GM23338 (cell line): ENCODE measurements at regions not wholly inside any gene's neighbourhood (a gene's known extent, or its start where the extent isn't known, plus 50 kb on each side); places are given as distances from the start of the nearest gene placed in this dataset.

Experiments
- ATAC-seq: fragments of 200-7000 bp; cut with Tn5 transposase; 3 replicates; pipeline ENCODE4 v1.9.1; 2020
- DNase-seq: peaks from one replicate; pipeline ENCODE4 v3.0.0-alpha.2; 2015; ENCODE audit warnings: low spot score
- H2AFZ ChIP-seq: fragments of 200-600 bp; sonication (generic); 2 replicates; pipeline ENCODE4 v1.8.0; 2016; ENCODE audit warnings: antibody characterized with exemption, mild to moderate bottlenecking, moderate library complexity
- H3F3A ChIP-seq: fragments of 200-600 bp; sonication (generic); replicated peaks from 2 replicates; pipeline ENCODE4 v1.8.0; 2017; ENCODE audit warnings: antibody characterized with exemption, mixed run types, low read depth
- H3K27ac ChIP-seq: fragments of 200-600 bp; sonication (generic); 2 replicates; pipeline ENCODE4 v1.6.1; 2016; ENCODE audit warnings: low read depth
- H3K27me3 ChIP-seq: fragments of 200-600 bp; sonication (generic); 2 replicates; pipeline ENCODE4 v1.8.0; 2016; ENCODE audit warnings: mild to moderate bottlenecking, mixed run types, moderate library complexity; ENCODE audit not compliant: insufficient read depth
- H3K36me3 ChIP-seq: fragments of 200-600 bp; sonication (generic); 2 replicates; pipeline ENCODE4 v1.8.0; 2016; ENCODE audit warnings: mild to moderate bottlenecking; ENCODE audit not compliant: insufficient read depth
- H3K4me1 ChIP-seq: fragments of 200-600 bp; sonication (generic); 2 replicates; pipeline ENCODE4 v1.8.0; 2016; ENCODE audit warnings: mild to moderate bottlenecking, moderate library complexity; ENCODE audit not compliant: insufficient read depth
- H3K4me2 ChIP-seq: fragments of 200-600 bp; sonication (generic); 2 replicates; pipeline ENCODE4 v1.7.1; 2017; ENCODE audit warnings: mixed run types
- H3K4me3 ChIP-seq: fragments of 200-600 bp; sonication (generic); 2 replicates; pipeline ENCODE4 v1.6.1; 2016; ENCODE audit warnings: mixed run types
- H3K79me2 ChIP-seq: fragments of 200-600 bp; sonication (generic); replicated peaks from 2 replicates; pipeline ENCODE4 v1.8.0; 2017; ENCODE audit warnings: mild to moderate bottlenecking; ENCODE audit not compliant: insufficient read depth
- H3K9me2 ChIP-seq: fragments of 200-600 bp; sonication (generic); 2 replicates; pipeline ENCODE4 v1.8.0; 2017; ENCODE audit not compliant: insufficient read depth
- H4K20me1 ChIP-seq: fragments of 200-600 bp; sonication (generic); replicated peaks from 2 replicates; pipeline ENCODE4 v1.8.0; 2017; ENCODE audit warnings: mild to moderate bottlenecking; ENCODE audit not compliant: insufficient read depth
- H3K27ac Mint-ChIP-seq: 2 replicates; pipeline ENCODE4 v1.8.0; 2020; ENCODE audit warnings: inconsistent platforms, mild to moderate bottlenecking, moderate library complexity, mixed read lengths
- H3K27me3 Mint-ChIP-seq: 3 replicates; pipeline ENCODE4 v1.8.0; 2022; ENCODE audit warnings: low read depth, mild to moderate bottlenecking, moderate library complexity, mixed read lengths, inconsistent platforms; ENCODE audit not compliant: insufficient read depth, poor library complexity
- H3K36me3 Mint-ChIP-seq: 3 replicates; pipeline ENCODE4 v1.8.0; 2021; ENCODE audit warnings: low read depth, mild to moderate bottlenecking, inconsistent platforms, moderate library complexity, mixed read lengths
- H3K4me1 Mint-ChIP-seq: 3 replicates; pipeline ENCODE4 v1.8.0; 2020; ENCODE audit warnings: mild to moderate bottlenecking, inconsistent platforms, mixed read lengths
- H3K4me3 Mint-ChIP-seq: 3 replicates; pipeline ENCODE4 v1.8.0; 2021; ENCODE audit warnings: moderate library complexity, mild to moderate bottlenecking, inconsistent platforms, mixed read lengths
- H3K9me3 Mint-ChIP-seq: 3 replicates; pipeline ENCODE4 v1.8.0; 2020; ENCODE audit warnings: moderate library complexity, mild to moderate bottlenecking, inconsistent platforms, mixed read lengths
- CREB1 ChIP-seq: fragments of 250-450 bp; sonication (Bioruptor Pico); IDR thresholded peaks from 2 replicates; pipeline ENCODE4 v1.5.0; 2020; ENCODE audit warnings: low read depth, mild to moderate bottlenecking, moderate library complexity
- EZH2 ChIP-seq: fragments of 200-600 bp; sonication (generic); IDR thresholded peaks from one replicate; pipeline ENCODE4 v1.8.0; 2017; ENCODE audit warnings: antibody characterized with exemption, mild to moderate bottlenecking, low read depth; ENCODE audit not compliant: unreplicated experiment
- EZH2phosphoT487 ChIP-seq: fragments of 200-600 bp; sonication (generic); IDR thresholded peaks from one replicate; pipeline ENCODE4 v1.8.1; 2018; ENCODE audit warnings: antibody characterized with exemption; ENCODE audit not compliant: unreplicated experiment
- JUNB ChIP-seq: IDR thresholded peaks from one replicate; pipeline ENCODE4 v1.6.1; 2016; ENCODE audit warnings: antibody characterized with exemption; ENCODE audit not compliant: unreplicated experiment
- NANOG ChIP-seq: IDR thresholded peaks from 2 replicates; pipeline ENCODE4 v1.6.1; 2016; ENCODE audit warnings: antibody characterized with exemption, borderline replicate concordance
- POLR2AphosphoS5 ChIP-seq: IDR thresholded peaks from 2 replicates; pipeline ENCODE4 v1.6.1; 2016; ENCODE audit warnings: antibody characterized with exemption, low read depth
- STAT1 ChIP-seq: IDR thresholded peaks from one replicate; pipeline ENCODE4 v1.6.1; 2016; ENCODE audit warnings: antibody characterized with exemption; ENCODE audit not compliant: unreplicated experiment
- ZNF114 ChIP-seq: fragments of 250-450 bp; sonication (Bioruptor Pico); IDR thresholded peaks from 2 replicates; pipeline ENCODE4 v1.5.0; 2020; ENCODE audit warnings: mild to moderate bottlenecking, moderate library complexity
- ZNF331 ChIP-seq: fragments of 250-450 bp; sonication (Bioruptor Pico); IDR thresholded peaks from 2 replicates; pipeline ENCODE4 v1.5.0; 2020; ENCODE audit warnings: low read depth, mild to moderate bottlenecking, moderate library complexity
- TF ChIP-seq, protein P1 (sequence below), 2 experiments: fragments of 200-600 bp in 1 of 2; sonication (generic) in 1 of 2; conservative IDR thresholded peaks; 2 replicates each; pipeline versions ENCODE4 v1.5.1 to v1.6.1; 2016 to 2017; ENCODE audit warnings: antibody characterized with exemption in 2 of 2, low read depth in 2 of 2, mild to moderate bottlenecking in 2 of 2, moderate library complexity in 1 of 2
- TF ChIP-seq, protein P2 (sequence below): fragments of 250-450 bp; sonication (Bioruptor Pico); IDR thresholded peaks from 2 replicates; pipeline ENCODE4 v1.5.0; 2020; ENCODE audit warnings: mild to moderate bottlenecking, moderate library complexity
- TF ChIP-seq, protein P3 (sequence below): IDR thresholded peaks from one replicate; pipeline ENCODE4 v1.6.1; 2018; ENCODE audit warnings: antibody characterized with exemption; ENCODE audit not compliant: unreplicated experiment
- TF ChIP-seq, protein P4 (sequence below): IDR thresholded peaks from 2 replicates; pipeline ENCODE4 v1.6.1; 2016; ENCODE audit warnings: antibody characterized with exemption

DNA sequence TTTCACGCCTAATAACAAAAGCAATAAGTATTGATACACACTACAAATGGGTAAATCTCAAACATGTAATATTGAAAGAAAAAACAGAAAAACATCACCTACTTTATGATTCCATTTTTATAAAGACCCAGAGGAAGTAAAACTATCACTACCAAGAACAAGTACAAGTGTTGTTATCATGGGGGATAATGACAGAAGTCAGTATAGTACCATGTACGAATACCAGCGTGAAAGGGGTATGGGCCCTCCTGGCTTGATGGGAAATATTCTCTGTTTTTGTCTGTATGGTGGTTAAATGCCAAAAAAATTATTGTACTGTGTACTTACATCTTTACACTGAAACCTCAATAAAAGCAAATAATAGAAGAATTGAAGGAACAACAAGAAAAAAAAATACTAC, 665.7 kb downstream of the TMEM182 start:
- H3K27me3 ChIP-seq, result no peaks in the 10 kb centered on the region
- TF ChIP-seq STAT1, result no peak
- TF ChIP-seq ZNF331 (CRISPR knock-in tag), result no peak
- TF ChIP-seq, protein P1, sequence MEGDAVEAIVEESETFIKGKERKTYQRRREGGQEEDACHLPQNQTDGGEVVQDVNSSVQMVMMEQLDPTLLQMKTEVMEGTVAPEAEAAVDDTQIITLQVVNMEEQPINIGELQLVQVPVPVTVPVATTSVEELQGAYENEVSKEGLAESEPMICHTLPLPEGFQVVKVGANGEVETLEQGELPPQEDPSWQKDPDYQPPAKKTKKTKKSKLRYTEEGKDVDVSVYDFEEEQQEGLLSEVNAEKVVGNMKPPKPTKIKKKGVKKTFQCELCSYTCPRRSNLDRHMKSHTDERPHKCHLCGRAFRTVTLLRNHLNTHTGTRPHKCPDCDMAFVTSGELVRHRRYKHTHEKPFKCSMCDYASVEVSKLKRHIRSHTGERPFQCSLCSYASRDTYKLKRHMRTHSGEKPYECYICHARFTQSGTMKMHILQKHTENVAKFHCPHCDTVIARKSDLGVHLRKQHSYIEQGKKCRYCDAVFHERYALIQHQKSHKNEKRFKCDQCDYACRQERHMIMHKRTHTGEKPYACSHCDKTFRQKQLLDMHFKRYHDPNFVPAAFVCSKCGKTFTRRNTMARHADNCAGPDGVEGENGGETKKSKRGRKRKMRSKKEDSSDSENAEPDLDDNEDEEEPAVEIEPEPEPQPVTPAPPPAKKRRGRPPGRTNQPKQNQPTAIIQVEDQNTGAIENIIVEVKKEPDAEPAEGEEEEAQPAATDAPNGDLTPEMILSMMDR (conservative IDR thresholded peaks at IDR 0.05; ENCODE audit: low read depth in 2 of 2), result no peak
- no peak for TF ChIP-seq EZH2
- no peak for TF ChIP-seq CREB1 (CRISPR knock-in tag)
- no peak for TF ChIP-seq JUNB
- TF ChIP-seq, protein P2, sequence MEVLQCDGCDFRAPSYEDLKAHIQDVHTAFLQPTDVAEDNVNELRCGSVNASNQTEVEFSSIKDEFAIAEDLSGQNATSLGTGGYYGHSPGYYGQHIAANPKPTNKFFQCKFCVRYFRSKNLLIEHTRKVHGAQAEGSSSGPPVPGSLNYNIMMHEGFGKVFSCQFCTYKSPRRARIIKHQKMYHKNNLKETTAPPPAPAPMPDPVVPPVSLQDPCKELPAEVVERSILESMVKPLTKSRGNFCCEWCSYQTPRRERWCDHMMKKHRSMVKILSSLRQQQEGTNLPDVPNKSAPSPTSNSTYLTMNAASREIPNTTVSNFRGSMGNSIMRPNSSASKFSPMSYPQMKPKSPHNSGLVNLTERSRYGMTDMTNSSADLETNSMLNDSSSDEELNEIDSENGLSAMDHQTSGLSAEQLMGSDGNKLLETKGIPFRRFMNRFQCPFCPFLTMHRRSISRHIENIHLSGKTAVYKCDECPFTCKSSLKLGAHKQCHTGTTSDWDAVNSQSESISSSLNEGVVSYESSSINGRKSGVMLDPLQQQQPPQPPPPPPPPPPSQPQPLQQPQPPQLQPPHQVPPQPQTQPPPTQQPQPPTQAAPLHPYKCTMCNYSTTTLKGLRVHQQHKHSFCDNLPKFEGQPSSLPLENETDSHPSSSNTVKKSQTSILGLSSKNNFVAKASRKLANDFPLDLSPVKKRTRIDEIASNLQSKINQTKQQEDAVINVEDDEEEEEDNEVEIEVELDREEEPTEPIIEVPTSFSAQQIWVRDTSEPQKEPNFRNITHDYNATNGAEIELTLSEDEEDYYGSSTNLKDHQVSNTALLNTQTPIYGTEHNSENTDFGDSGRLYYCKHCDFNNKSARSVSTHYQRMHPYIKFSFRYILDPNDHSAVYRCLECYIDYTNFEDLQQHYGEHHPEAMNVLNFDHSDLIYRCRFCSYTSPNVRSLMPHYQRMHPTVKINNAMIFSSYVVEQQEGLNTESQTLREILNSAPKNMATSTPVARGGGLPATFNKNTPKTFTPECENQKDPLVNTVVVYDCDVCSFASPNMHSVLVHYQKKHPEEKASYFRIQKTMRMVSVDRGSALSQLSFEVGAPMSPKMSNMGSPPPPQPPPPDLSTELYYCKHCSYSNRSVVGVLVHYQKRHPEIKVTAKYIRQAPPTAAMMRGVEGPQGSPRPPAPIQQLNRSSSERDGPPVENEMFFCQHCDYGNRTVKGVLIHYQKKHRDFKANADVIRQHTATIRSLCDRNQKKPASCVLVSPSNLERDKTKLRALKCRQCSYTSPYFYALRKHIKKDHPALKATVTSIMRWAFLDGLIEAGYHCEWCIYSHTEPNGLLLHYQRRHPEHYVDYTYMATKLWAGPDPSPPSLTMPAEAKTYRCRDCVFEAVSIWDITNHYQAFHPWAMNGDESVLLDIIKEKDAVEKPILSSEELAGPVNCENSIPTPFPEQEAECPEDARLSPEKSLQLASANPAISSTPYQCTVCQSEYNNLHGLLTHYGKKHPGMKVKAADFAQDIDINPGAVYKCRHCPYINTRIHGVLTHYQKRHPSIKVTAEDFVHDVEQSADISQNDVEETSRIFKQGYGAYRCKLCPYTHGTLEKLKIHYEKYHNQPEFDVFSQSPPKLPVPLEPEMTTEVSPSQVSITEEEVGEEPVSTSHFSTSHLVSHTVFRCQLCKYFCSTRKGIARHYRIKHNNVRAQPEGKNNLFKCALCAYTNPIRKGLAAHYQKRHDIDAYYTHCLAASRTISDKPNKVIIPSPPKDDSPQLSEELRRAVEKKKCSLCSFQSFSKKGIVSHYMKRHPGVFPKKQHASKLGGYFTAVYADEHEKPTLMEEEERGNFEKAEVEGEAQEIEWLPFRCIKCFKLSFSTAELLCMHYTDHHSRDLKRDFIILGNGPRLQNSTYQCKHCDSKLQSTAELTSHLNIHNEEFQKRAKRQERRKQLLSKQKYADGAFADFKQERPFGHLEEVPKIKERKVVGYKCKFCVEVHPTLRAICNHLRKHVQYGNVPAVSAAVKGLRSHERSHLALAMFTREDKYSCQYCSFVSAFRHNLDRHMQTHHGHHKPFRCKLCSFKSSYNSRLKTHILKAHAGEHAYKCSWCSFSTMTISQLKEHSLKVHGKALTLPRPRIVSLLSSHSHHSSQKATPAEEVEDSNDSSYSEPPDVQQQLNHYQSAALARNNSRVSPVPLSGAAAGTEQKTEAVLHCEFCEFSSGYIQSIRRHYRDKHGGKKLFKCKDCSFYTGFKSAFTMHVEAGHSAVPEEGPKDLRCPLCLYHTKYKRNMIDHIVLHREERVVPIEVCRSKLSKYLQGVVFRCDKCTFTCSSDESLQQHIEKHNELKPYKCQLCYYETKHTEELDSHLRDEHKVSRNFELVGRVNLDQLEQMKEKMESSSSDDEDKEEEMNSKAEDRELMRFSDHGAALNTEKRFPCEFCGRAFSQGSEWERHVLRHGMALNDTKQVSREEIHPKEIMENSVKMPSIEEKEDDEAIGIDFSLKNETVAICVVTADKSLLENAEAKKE (CRISPR knock-in tag), result no peak
- TF ChIP-seq ZNF114 (CRISPR knock-in tag), result no peak
- no peak for TF ChIP-seq POLR2AphosphoS5
- TF ChIP-seq, protein P3, sequence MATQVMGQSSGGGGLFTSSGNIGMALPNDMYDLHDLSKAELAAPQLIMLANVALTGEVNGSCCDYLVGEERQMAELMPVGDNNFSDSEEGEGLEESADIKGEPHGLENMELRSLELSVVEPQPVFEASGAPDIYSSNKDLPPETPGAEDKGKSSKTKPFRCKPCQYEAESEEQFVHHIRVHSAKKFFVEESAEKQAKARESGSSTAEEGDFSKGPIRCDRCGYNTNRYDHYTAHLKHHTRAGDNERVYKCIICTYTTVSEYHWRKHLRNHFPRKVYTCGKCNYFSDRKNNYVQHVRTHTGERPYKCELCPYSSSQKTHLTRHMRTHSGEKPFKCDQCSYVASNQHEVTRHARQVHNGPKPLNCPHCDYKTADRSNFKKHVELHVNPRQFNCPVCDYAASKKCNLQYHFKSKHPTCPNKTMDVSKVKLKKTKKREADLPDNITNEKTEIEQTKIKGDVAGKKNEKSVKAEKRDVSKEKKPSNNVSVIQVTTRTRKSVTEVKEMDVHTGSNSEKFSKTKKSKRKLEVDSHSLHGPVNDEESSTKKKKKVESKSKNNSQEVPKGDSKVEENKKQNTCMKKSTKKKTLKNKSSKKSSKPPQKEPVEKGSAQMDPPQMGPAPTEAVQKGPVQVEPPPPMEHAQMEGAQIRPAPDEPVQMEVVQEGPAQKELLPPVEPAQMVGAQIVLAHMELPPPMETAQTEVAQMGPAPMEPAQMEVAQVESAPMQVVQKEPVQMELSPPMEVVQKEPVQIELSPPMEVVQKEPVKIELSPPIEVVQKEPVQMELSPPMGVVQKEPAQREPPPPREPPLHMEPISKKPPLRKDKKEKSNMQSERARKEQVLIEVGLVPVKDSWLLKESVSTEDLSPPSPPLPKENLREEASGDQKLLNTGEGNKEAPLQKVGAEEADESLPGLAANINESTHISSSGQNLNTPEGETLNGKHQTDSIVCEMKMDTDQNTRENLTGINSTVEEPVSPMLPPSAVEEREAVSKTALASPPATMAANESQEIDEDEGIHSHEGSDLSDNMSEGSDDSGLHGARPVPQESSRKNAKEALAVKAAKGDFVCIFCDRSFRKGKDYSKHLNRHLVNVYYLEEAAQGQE, result no peak
- TF ChIP-seq, protein P4, sequence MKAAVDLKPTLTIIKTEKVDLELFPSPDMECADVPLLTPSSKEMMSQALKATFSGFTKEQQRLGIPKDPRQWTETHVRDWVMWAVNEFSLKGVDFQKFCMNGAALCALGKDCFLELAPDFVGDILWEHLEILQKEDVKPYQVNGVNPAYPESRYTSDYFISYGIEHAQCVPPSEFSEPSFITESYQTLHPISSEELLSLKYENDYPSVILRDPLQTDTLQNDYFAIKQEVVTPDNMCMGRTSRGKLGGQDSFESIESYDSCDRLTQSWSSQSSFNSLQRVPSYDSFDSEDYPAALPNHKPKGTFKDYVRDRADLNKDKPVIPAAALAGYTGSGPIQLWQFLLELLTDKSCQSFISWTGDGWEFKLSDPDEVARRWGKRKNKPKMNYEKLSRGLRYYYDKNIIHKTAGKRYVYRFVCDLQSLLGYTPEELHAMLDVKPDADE, result no peak
- no peak for TF ChIP-seq NANOG
- no peak for TF ChIP-seq EZH2phosphoT487
- no peak overlapping the region for H3K4me2 ChIP-seq
- H3K27ac Mint-ChIP-seq, result no peak overlapping the region
- DNase-seq (no peak), ATAC-seq (no peak)
- no peak overlapping the region for H3K4me3 ChIP-seq
- H3K79me2 ChIP-seq, result no peaks in the 10 kb centered on the region
- H2AFZ ChIP-seq, result no peak overlapping the region
- H3K4me3 Mint-ChIP-seq, result no peak overlapping the region
- H3K27me3 Mint-ChIP-seq, result no peaks in the 10 kb centered on the region
- no peaks in the 10 kb centered on the region for H3K36me3 ChIP-seq
- no peak overlapping the region for H3K27ac ChIP-seq
- H3K9me3 Mint-ChIP-seq, result no peaks in the 10 kb centered on the region; the same call in 2 of the 3 replicates
- peaks cover 4% of the 10 kb centered on the region; the same call in 1 of the 3 replicates for H3K36me3 Mint-ChIP-seq
- peaks cover 6% of the 10 kb centered on the region; the same call in 1 of the 2 replicates for H3K4me1 ChIP-seq
- peaks cover 10% of the 10 kb centered on the region; the same call in 2 of the 3 replicates for H3K4me1 Mint-ChIP-seq
- no peaks in the 10 kb centered on the region for H4K20me1 ChIP-seq
- peaks cover 27% of the 10 kb centered on the region; the same call in 1 of the 2 replicates for H3K9me2 ChIP-seq
- H3F3A ChIP-seq, result 0 out of 2 replicates have a peak, but pooled peaks cover 3% of the 10 kb centered on the region
